KMS-11 (cell line): ENCODE measurements at regions not wholly inside any gene's neighbourhood (a gene's known extent, or its start where the extent isn't known, plus 50 kb on each side); places are given as distances from the start of the nearest gene placed in this dataset.
A peak's percentile ranks its signal among the peaks of the same experiment; 100 is the strongest.

ENCODE experiments used
- H2AFZ ChIP-seq: fragments of 200-600 bp; sonication (generic); 2 replicates; pipeline ENCODE4 v1.6.1; 2016; ENCODE audit warnings: antibody characterized with exemption, mixed run types, low read depth
- H3K27ac ChIP-seq: fragments of 200-600 bp; sonication (generic); 2 replicates; pipeline ENCODE4 v1.6.1; 2016; ENCODE audit warnings: mild to moderate bottlenecking, mixed run types
- H3K27me3 ChIP-seq: fragments of 200-600 bp; sonication (generic); 2 replicates; pipeline ENCODE4 v1.6.1; 2017; ENCODE audit warnings: mild to moderate bottlenecking, low read depth, mixed run types, moderate library complexity; ENCODE audit not compliant: insufficient read depth
- H3K36me3 ChIP-seq: fragments of 200-600 bp; sonication (generic); 2 replicates; pipeline ENCODE4 v1.6.1; 2017; ENCODE audit warnings: mild to moderate bottlenecking, mixed run types; ENCODE audit not compliant: insufficient read depth
- H3K4me1 ChIP-seq: fragments of 200-600 bp; sonication (generic); 2 replicates; pipeline ENCODE4 v1.6.1; 2016; ENCODE audit warnings: mild to moderate bottlenecking, low read depth, mixed run types; ENCODE audit not compliant: poor library complexity, severe bottlenecking
- H3K4me2 ChIP-seq: fragments of 200-600 bp; sonication (generic); 2 replicates; pipeline ENCODE4 v1.7.0; 2016; ENCODE audit warnings: mild to moderate bottlenecking, mixed run types
- H3K4me3 ChIP-seq: fragments of 200-600 bp; sonication (generic); IDR thresholded peaks from 2 replicates; pipeline ENCODE4 v1.6.1; 2017; ENCODE audit warnings: low read depth, low read length, mixed read lengths; ENCODE audit not compliant: insufficient read depth
- H3K79me2 ChIP-seq: fragments of 200-600 bp; sonication (generic); 2 replicates; pipeline ENCODE4 v1.6.1; 2016; ENCODE audit warnings: low read depth, mixed run types; ENCODE audit not compliant: insufficient read depth
- H3K9ac ChIP-seq: fragments of 200-600 bp; sonication (generic); 2 replicates; pipeline ENCODE4 v1.6.1; 2016; ENCODE audit warnings: mild to moderate bottlenecking, mixed run types
- H4K20me1 ChIP-seq: fragments of 200-600 bp; sonication (generic); 2 replicates; pipeline ENCODE4 v1.6.1; 2016; ENCODE audit warnings: mild to moderate bottlenecking, mixed run types; ENCODE audit not compliant: insufficient read depth
- TF ChIP-seq, protein P1 (sequence below): fragments of 200-600 bp; sonication (generic); conservative IDR thresholded peaks from 2 replicates; pipeline ENCODE4 v1.6.1; 2017; ENCODE audit warnings: low read depth, mild to moderate bottlenecking, antibody characterized with exemption, low read length, moderate library complexity, mixed read lengths

GRCh38 chr12:58481811-58482210 is 438.5 kb downstream of the LRIG3 start:
- no peaks in the 10 kb centered on the region for H3K27me3 ChIP-seq
- peaks cover 9% of the 10 kb centered on the region for H3K4me1 ChIP-seq
- H2AFZ ChIP-seq = no peak overlapping the region
- H3K4me3 ChIP-seq = no peak overlapping the region
- no peaks in the 10 kb centered on the region for H4K20me1 ChIP-seq
- TF ChIP-seq, protein P1, sequence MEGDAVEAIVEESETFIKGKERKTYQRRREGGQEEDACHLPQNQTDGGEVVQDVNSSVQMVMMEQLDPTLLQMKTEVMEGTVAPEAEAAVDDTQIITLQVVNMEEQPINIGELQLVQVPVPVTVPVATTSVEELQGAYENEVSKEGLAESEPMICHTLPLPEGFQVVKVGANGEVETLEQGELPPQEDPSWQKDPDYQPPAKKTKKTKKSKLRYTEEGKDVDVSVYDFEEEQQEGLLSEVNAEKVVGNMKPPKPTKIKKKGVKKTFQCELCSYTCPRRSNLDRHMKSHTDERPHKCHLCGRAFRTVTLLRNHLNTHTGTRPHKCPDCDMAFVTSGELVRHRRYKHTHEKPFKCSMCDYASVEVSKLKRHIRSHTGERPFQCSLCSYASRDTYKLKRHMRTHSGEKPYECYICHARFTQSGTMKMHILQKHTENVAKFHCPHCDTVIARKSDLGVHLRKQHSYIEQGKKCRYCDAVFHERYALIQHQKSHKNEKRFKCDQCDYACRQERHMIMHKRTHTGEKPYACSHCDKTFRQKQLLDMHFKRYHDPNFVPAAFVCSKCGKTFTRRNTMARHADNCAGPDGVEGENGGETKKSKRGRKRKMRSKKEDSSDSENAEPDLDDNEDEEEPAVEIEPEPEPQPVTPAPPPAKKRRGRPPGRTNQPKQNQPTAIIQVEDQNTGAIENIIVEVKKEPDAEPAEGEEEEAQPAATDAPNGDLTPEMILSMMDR = no peak
- no peak overlapping the region for H3K9ac ChIP-seq
- H3K36me3 ChIP-seq = no peaks in the 10 kb centered on the region
- H3K79me2 ChIP-seq = no peaks in the 10 kb centered on the region
- H3K27ac ChIP-seq = no peak overlapping the region
- no peak overlapping the region for H3K4me2 ChIP-seq

- peak overlapping the region; percentile 36 for H3K4me2 ChIP-seq
- no peak overlapping the region; the same call in 1 of the 2 replicates for H2AFZ ChIP-seq
- no peaks in the 10 kb centered on the region for H4K20me1 ChIP-seq
- no peaks in the 10 kb centered on the region for H3K79me2 ChIP-seq
- no peak overlapping the region for H3K27ac ChIP-seq
- peaks cover 30% of the 10 kb centered on the region for H3K4me1 ChIP-seq
- TF ChIP-seq, protein P1 = no peak
- no peaks in the 10 kb centered on the region for H3K27me3 ChIP-seq
- H3K36me3 ChIP-seq = no peaks in the 10 kb centered on the region
- no peak overlapping the region for H3K9ac ChIP-seq
- H3K4me3 ChIP-seq = no peak overlapping the region
Measured at GRCh38 chr12:58487255-58487654, 433.0 kb downstream of the LRIG3 start.

DNA sequence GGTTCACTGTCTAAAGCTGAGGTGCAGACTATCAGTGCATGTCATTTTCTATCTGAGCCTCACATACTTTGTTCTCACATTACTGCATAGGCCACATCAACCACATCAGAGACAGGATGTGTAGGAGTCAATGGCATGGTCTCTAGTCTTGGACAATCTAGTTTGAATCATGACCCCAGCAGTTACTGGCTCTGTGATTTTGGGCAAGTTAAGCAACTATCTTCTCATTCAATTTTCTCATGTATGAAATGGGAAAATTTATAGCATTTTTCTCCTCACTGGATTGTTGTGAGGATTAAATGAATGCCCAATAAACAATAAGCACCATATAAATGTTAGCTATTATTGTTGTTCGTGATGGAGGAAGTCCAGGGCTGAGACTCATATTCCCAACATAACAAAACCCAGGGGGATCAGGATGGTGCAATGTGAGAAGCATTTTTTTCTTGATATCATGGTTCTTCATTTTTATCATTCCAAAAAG is 432.6 kb downstream of the LRIG3 start:
- Histone ChIP-seq H3K9ac (no peak overlapping the region), H3K4me3 (no peak overlapping the region), H3K27me3 (no peaks in the 10 kb centered on the region), H3K4me2 (peak overlapping the region; percentile 36), H4K20me1 (no peaks in the 10 kb centered on the region), H3K4me1 (peaks cover 30% of the 10 kb centered on the region), H3K27ac (no peak overlapping the region), H3K79me2 (no peaks in the 10 kb centered on the region), H3K36me3 (no peaks in the 10 kb centered on the region), H2AFZ (no peak overlapping the region)
- TF ChIP-seq, protein P1 = no peak

DNA sequence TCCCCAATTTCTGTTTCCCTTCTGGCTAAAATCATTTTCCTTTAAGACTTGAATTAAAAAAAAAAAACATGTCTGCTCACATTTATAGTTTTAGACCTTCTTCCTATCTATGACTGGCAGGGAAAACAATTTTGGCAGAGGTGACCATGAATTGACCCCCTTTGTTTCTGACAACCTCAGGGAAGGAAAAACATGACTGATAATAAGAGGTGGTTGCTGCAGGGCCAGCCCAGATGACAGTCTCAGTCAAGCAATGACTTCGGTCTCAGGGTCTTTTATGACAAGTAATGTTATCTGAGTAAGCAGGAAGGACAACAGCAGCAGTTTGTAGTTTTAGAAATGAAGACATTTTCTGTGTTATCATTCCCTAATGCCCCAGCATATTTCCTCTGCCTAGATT is 430.9 kb downstream of the LRIG3 start:
- Histone ChIP-seq H3K4me1 (peaks cover 30% of the 10 kb centered on the region), H3K36me3 (no peaks in the 10 kb centered on the region), H3K4me3 (no peak overlapping the region), H3K4me2 (no peak overlapping the region), H2AFZ (no peak overlapping the region), H3K27ac (no peak overlapping the region), H3K79me2 (no peaks in the 10 kb centered on the region), H3K9ac (no peak overlapping the region), H3K27me3 (no peaks in the 10 kb centered on the region), H4K20me1 (no peaks in the 10 kb centered on the region)
- TF ChIP-seq, protein P1 = no peak

DNA sequence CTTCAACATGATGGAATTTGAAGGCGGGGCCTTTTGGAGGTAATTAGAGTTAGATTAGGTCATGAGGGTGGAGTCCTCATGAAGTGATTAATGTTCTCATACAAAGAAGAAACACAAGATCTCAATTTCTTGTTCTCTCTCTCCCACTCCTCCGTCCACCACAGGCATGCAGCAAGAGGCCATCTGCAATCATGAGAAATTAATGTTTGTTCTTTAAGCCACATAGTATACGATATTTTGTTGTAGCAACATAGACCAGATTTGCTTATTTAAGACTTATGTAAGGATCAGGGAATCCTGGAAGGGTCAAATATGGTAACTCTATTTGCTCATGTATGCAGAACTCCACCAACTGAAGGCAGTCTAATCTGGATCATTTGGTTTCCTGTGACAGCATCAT is 429.0 kb downstream of the LRIG3 start:
- H3K4me1 ChIP-seq = peaks cover 26% of the 10 kb centered on the region
- H3K79me2 ChIP-seq = no peaks in the 10 kb centered on the region
- no peak overlapping the region for H3K4me3 ChIP-seq
- H2AFZ ChIP-seq = no peak overlapping the region
- TF ChIP-seq, protein P1 = no peak
- H3K4me2 ChIP-seq = no peak overlapping the region
- no peaks in the 10 kb centered on the region for H3K27me3 ChIP-seq
- H3K27ac ChIP-seq = no peak overlapping the region
- H4K20me1 ChIP-seq = no peaks in the 10 kb centered on the region
- no peak overlapping the region for H3K9ac ChIP-seq
- no peaks in the 10 kb centered on the region for H3K36me3 ChIP-seq
